ENCODE measurements at regions not wholly inside any gene's neighbourhood (a gene's known extent, or its start where the extent isn't known, plus 50 kb on each side); places are given as distances from the start of the nearest gene placed in this dataset.

- TF ChIP-seq CTCF (IDR thresholded peaks at IDR 0.05), result no peak
- no peak for TF ChIP-seq KAT7 (CRISPR knock-in tag; IDR thresholded peaks at IDR 0.05; ENCODE audit: borderline replicate concordance)
These were observed 55.2 kb upstream of the SSR3 start for GRCh38 chr3:156610154-156610553.

Measured in WTC11 (cell line).